Renal pelvis (tissue), 1 donor: ENCODE measurements at regions not wholly inside any gene's neighbourhood (a gene's known extent, or its start where the extent isn't known, plus 50 kb on each side); places are given as distances from the start of the nearest gene placed in this dataset.
"Not testable (repeated sequence)": the region's sequence is repeated elsewhere in the genome, so short reads cannot be mapped to it uniquely, and the experiment has no call there.

Experiments used
- DNase-seq: peaks from one replicate; pipeline ENCODE4 v3.0.0-alpha.2; 2013

DNA sequence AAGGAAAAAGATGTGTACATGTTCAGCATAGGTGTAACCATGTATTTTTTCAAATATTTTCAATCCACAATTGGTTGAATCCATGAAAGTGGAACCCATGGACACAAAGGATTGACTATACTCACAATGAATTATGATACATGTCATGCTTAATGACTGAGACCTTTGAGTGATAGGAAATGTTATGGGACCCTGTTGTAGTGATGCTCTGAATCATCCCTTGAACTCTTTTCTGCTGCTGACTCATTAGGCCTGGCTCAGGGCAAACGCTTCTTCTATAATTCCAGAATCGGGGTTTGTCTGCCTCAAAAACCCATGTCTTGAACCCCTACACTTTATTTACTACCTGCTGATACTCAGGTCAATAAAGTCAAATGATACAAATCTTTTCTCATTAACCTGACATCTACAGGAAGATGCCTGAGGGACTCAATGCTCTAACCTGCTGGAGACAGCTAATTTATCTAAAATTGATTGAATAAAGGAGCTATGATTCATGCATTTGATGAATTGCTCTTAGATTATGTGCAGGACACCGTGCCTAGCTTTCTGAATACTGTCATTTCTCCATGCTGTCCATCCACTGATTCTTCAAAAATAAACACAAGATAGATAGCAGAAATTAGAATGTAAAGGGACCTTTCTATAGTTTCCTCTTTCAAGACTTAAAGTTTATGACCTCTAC lies 260.1 kb downstream of the PRELID2 start:
- no peak for DNase-seq

DNA sequence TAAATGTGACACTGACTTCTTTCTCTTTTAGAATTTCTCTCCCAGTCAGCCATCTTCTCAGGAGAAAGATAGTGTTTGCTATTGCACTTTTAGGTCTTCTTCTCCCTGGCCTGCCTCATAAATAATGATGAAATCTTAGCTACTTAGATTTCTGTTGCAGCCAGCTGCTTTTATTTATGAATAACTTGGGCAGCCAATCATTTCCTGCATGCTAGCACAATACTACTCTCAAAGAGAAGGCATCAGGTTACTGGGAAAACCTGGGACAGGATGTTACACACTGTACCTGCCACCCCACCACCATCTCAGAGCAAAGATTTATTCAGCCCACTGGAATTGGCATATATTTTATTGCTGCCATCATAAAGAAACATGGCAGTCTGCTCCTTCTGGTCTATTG lies 266.6 kb downstream of the PRELID2 start:
- DNase-seq: peak; percentile 34

DNA sequence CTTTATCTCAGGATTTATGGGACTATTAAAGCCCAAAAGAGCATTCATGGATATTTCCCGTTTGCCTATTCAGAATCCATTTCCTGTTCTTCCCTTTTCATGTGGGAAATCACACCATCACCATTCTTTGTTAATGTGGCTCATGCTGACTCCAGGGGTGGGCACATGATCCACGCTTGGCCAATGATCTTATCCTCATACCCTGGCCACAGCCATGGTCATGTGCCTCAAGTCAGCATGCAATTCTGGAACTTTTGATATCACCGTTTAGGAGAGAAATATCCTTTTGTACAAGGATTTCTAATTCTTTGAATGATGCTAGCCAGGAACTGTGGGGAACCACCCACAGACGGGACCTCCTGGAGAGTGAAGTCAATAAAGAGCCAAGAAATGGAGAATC lies 272.2 kb downstream of the PRELID2 start:
- no peak for DNase-seq

DNA sequence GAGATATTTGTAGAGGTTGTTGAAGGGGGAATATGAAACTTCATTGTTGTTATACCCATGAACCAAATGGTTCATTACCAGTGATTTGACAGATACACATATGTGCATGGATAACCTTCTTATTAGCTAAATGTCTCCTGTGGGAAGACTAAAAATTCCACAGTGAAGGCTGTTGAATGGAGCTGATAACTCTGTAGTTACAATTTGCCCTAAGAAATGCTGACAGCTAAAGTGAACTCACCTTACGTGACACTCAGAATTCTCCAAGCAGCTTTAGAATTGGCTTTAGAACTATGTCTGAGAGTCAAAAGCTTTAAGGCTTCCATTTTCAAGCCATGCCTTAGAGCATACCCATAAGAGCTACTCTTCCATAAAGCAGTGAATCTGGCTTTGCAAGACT lies 276.9 kb downstream of the PRELID2 start:
- DNase-seq: no peak

DNA sequence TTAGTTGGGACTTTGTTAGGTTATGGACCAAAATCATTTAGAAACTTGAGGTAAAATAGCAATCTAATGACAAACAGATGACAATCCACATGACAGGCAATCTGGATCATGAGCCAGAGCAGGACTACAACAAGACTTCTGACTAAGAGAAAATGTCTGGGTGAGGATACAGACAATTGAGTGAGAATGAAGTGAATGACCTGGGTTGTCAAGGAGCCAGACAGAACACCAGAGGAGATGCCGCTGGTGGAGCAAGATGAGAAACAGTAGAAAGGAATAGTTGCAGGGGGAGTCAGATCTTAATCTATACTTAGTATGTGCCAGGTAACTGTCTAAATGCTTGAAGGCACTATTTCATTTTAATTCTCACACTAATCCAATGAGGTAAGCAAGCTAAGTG lies 277.8 kb downstream of the PRELID2 start:
- DNase-seq: no peak

DNA sequence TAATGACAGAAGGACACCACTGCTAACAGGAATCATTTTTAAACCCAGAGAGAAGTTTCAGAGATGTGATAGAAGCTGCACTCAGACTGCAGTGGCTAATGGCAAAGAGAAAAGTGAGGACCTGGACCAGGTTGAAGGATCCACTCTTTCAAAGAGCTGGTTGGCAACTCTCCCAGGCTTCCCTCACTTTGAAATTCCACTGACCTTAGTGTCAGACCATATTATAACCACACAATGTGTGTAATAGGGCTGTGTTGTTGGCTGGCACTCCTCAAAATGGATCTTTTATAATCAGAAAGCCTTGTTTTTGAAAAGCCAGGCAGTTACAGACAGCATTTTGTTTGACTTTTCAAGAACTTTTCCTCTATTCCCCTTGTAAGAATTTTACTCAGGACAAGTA lies 280.7 kb downstream of the PRELID2 start:
- no peak for DNase-seq

DNA sequence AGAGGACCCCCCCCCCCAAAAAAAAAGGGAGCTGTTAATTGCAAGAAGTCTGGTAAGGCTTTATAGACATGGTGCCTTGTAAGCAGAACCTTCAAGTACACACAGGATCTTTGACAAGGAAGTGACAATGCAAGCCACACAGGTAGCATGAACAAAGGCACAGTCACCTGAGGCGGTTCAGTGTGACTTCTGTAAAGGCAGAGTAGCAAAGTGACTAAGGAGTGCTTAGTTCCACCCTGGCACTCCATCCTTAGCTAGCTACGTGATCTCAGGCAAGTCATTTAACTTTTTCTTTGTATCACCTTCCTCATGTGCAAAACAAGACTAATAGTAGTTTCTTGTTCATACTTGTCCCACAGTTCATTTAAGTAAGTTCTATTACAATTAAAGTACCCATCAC lies 282.0 kb downstream of the PRELID2 start:
- no peak for DNase-seq

DNA sequence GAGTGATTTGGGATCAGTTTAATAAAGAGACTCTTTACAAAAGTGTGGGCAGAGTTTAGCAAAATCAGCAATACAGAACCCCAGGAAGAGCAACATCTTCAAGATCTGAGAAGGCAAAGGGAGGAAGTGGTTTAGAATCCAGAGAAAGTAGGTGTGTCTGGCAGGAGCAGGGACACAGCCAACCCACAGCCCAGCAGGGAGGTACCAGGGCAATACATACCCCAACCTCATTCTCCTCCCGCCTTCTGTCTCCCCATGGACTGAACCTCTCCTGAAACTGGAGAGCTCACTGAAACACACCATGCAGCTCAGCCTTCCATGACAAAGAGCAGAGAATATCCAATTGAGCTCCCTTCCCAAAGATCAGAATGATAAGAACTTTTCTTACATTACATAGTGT lies 283.4 kb downstream of the PRELID2 start:
- DNase-seq: no peak

DNA sequence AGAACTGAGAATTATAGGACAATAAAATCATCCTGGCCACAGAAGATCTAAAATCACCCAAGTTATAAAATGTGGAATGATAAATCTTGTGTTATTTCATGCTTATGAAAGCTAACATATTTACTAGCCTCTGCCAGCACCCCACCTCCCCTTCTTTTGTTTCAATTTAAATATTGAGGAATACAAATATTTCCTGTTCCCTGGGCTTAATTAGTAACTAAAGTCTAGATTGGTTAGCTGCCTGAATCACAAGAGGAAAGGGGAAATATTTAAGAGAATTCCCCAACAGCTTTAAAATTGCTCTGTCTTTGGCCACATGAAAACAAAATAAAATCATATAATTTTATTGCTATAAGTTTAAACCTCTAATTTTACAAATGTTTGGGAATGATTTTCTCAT lies 287.0 kb downstream of the PRELID2 start:
- DNase-seq: no peak

DNA sequence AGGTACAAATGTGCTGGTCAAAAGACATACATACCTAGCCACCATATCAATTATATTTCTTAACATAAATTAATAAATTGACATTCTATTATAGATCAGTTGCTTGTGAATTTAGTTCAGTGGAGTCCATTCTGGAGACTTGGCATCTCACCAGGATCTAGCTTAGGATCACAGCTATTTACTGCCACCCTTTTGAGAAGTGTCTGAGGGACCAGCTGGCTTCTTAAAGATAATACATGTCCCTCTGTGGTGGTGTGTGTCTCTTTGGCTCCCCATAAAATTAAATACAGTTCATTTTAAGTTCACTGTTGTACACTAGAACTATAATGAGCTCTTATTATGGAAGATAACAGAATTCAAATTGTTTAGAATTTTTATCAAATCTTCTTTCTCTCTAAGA lies 290.7 kb downstream of the PRELID2 start:
- no peak for DNase-seq

DNA sequence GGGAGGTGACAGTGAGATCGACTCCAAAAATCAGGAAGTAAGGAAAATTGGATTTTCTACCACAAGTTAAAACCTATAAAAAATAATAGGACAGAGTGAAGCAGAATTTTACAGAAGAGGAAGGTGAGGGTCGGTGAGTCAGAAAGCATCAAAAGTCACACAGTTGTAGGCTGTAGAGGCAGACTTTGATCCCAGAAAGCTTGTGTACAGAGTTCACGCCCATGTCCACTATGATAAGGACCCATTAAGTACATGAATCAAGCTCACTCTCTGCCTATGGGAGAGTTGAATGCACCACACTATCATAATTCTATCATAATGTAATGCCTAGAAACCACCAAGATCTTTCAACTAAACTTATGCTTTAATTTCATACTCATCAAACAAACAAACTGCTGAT lies 291.2 kb downstream of the PRELID2 start:
- DNase-seq: no peak

DNA sequence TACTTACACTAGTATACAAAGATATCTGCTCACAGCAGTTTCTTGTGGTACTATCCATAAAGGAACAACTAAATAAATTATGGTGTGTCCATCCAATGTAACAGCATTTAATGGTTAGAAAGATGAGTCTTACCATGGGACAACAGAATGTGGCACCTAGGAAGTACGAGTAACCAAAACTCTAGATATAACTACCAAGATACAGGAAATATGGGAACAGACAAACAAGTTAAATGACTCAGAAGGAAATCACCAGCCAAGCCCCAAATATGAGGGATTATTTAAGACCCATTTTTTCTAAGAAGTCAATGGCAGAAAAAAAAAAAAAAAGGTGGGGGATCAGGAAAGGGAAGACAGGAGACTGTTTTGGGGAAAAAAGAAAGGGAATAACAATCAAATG lies 294.8 kb downstream of the PRELID2 start:
- DNase-seq: no peak

DNA sequence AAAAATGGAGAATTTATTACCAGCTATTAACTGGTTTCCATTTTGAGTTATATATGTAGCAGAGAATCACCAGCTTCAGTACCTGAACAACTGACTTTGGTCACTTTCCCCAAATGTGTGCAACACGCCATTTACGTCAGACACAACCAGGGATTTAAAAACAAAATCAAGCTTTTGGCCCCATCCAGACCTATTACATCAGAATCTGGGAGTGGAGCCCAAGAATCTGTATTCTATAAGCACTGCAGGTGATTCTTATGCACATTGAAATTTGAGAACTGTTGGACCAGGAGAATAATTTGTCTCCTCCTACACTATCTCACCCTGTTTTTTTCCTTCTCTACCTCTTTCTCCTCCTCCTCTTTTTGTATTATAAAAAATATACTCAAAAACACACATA lies 295.9 kb downstream of the PRELID2 start:
- DNase-seq: no peak

DNA sequence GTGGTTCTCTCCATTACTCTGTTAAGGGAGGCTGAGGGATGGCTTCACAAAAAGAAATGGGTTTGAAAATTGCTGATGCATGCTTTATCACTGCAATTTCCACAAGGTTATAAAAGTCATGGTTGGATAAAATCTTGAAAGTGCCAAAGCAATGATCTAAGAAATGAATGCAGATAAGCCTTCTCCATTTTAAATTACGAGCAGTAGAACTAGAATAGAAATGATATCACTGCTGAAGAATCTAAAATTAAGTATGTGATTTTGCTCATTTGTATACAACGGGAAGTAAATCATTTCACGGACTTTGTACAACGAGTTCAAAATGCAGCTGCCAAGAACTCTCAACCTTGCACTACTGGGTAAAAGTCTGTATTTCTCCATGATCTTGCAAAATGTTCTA lies 299.0 kb downstream of the PRELID2 start:
- DNase-seq: peak; percentile 30

DNA sequence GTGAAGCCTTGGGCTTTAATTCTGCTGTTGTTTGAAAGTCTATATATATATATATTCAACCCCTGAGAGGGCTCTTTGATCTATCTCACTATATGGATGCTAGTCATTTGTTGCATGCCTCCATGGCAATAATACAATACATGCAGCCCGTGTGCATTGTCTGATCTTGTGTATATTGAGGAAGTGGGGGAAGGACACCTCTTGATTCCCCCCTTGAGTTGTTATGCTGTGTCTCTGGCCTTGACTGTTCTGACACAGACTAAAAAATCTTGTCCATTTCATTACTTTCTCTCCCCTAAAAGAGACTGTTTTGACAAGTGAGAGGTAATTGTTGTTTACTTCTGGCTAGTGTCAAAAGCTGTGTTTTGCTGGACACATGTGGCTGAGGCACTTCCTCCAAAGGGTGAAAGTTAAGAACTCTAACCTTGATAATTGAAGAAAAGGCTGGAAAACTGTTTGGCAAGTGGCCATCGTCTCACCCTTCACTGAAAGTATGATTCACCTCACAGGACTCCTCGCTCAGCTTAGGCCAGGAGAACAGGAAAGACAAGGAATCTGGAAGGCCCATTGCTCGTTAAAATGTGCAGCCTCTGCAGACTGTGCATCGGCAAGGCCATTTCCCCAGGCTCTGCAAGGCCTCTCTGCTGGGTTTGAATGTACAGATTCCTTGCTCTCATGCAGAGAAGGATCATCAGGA lies 304.0 kb downstream of the PRELID2 start:
- DNase-seq: peak; percentile 14

DNA sequence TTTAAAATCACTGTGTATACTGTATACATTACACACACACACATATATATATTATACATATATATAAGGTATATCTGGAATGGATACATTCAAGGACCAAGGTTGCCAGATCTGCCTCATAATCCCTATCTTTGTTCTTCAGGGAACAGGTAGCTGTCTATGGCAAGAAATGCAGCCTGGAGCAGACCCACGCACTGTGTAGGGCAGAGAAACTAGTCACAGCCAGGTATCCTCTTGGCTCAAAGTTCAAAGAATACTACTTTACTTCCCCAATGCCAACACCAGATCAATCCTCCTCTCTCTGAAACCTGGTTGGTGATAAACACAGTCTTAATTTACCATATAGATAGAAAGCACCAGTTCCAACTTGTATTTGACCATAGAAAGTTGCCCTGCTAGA lies 313.6 kb downstream of the PRELID2 start:
- no peak for DNase-seq

DNA sequence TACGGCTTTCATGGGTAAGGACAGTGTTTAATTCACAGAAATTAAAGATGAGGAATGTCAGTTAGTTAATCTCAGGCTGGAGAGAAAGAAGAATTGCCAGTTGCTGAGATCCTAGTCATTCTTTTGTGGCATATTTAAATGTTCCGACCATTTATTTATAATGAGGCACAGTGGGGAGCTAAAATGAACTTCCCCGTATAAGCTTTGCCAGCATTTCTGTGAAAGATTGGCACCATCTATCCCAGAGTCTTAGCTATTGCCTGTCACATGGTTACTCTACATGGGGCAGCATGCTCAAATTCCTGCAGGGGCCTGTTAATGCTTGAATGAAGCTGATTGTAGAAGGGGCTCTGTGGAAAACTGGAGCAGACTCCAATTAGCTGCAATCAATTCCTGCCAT lies 314.1 kb downstream of the PRELID2 start:
- DNase-seq: no peak

DNA sequence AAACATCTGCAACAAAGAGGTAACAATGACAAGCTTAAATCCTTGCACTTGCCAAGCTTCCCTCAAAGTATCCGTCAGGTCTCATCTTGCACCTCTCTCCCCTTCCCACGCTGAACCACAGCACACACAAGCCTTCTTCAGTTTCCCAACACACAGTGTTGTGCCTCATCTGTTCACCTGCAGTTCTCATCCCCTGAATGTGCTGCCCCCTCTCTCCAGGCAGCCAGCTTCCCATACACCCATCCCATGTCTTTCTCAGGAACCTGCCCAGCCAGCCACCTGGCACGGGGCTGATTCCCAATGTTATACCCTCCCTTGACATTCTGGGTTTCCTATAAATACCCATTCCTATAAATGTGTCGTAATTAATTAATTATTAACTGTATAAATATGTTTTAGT lies 314.8 kb downstream of the PRELID2 start:
- no peak for DNase-seq

DNA sequence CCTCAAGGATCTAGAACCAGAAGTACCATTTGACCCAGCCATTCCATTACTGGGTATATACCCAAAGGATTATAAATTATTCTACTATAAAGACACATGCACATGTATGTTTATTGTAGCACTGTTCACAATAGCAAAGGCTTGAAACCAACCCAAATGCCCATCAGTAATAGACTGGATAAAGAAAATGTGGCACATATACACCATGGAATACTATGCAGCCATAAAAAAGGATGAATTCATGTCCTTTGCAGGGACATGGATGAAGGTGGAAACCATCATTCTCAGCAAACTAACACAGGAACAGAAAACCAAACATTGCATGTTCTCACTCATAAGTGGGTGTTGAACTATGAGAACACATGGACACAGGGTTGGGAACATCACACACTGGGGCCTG lies 317.6 kb downstream of the PRELID2 start:
- DNase-seq: not testable (repeated sequence)

DNA sequence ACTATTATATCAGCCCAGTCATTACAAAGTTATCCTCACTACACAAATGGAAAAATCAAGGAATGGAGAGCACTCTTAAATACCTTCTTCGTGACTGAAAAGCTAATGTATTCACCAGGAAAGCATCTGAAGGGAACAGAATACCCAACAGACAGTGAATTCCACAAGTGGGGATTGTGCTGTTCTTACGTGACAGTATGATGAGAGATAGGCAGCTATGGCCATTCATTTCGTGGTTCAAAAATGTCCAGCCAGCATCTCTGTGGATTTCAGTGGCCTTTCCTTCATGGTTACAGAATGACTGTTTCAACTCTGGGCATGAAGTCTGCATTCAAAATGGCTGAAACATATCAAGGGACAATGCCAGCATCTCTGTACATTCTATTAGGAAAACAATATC lies 323.8 kb downstream of the PRELID2 start:
- DNase-seq: no peak

DNA sequence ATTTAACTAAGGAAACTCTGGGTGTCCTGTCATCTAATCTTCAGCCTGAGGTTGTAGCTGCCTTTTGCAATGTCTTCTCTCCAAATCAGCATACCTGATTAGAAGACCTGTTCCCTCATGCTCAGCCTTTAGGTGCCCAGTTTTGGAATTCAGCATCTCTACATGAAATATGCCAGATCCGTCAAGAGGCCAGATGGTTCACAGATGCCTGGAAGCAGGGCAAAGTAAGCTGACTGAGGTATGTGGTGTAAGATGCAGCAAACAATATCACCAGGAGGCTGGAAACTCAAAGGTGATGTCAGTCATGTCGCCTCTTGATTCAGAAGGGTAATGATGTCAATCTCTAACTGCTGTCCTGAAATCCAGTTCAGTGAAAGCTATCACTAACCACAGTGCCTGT lies 324.4 kb downstream of the PRELID2 start:
- DNase-seq: no peak

DNA sequence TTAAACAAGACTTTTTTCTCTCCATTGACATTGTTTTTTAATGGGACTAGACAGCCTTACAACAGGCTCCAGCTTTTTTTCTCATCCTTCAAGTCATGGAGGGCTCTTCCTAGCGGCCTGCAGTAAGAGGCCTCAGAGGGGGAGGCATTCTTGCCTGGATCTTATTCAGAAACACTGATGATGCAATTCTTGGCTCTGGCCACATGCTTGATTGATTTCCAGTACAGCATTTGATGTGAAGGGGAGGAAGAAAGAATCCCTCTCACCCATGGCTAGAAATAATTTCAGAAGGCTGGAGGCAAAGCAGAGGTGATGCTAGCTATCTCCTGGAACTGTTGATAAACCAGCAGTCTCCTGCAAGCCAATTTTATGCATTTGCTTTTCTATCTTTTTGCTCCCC lies 324.8 kb downstream of the PRELID2 start:
- peak; percentile 36 for DNase-seq

DNA sequence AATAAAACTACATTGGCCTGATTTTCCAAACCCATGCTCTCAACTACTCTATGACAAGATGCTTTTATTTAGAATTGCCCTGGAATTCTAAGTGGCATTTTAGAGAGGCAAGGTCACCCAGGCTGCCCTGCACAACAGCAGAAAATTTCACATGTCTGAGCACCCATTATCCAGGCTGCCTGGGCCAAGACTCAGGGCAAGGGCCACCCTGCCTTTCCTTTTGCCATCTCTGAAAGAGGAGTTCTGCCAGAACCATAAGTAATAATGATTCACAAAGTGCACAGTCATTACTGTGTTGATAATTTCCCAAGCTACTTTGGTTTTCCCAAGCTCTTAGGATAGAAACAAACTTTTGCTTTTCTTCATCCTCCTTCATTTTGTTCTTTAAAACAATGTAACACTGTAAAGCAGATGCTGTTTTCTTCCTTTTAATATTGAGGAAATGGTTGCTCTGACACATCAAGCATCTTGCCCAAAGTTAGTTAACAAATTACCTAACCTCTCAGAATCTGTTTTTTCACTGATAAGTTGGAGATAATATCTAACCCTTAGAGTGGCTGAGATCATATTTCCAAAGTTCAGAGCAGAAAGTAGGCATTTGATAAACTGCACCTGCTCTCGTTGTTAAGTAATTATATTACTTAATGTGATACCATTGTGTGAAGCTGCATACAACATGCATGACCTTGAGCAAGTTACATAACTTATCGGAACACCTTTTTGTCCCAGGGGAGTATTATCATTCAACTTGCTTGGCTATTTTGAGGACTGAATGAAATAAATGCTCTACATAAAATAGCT lies 325.6 kb downstream of the PRELID2 start:
- no peak for DNase-seq
